Keratinocyte (primary cell): ENCODE measurements at regions not wholly inside any gene's neighbourhood (a gene's known extent, or its start where the extent isn't known, plus 50 kb on each side); places are given as distances from the start of the nearest gene placed in this dataset.

ENCODE experiments used
- DNase-seq: peaks from one replicate; pipeline ENCODE4 v3.0.0-alpha.2; 2011; ENCODE audit warnings: low read depth, missing footprints, low spot score
- FAIRE-seq: peaks from 2 replicates; lab custom pipeline; 2011; peaks lifted over from hg19 to GRCh38; lab: Jason Lieb, UNC
- H2AFZ ChIP-seq: 2 replicates; pipeline ENCODE4 v1.6.0; 2012; ENCODE audit warnings: low read length, control low read depth, inconsistent platforms; ENCODE audit not compliant: control insufficient read depth
- H3K27ac ChIP-seq: 2 replicates; pipeline ENCODE4 v1.5.1; 2011; ENCODE audit warnings: low read length; ENCODE audit not compliant: control insufficient read depth, insufficient read depth
- H3K27me3 ChIP-seq: 3 replicates; pipeline ENCODE4 v1.6.0; 2011; ENCODE audit warnings: low read length; ENCODE audit not compliant: control insufficient read depth, insufficient read depth; ENCODE audit errors: extremely low read depth
- H3K36me3 ChIP-seq, 2 experiments: 2 replicates in 1 of 2; 3 replicates in 1 of 2; pipeline ENCODE4 v1.5.1; 2011; ENCODE audit warnings: low read length in 2 of 2, mild to moderate bottlenecking in 1 of 2; ENCODE audit not compliant: control insufficient read depth in 2 of 2, insufficient read depth in 2 of 2; ENCODE audit errors: extremely low read depth in 1 of 2
- H3K4me1 ChIP-seq: 3 replicates; pipeline ENCODE4 v1.5.1; 2011; ENCODE audit warnings: low read length; ENCODE audit not compliant: control insufficient read depth, insufficient read depth; ENCODE audit errors: extremely low read depth
- H3K4me2 ChIP-seq: 3 replicates; pipeline ENCODE4 v1.6.0; 2011; ENCODE audit warnings: low read depth, low read length; ENCODE audit not compliant: control insufficient read depth, insufficient read depth; ENCODE audit errors: extremely low read depth
- H3K4me3 ChIP-seq, 3 experiments: fragments of 200-600 bp in 1 of 3; sonication (generic) in 1 of 3; 2 replicates in 2 of 3; 3 replicates in 1 of 3; pipeline ENCODE4 v1.5.1; 2011 to 2016; ENCODE audit warnings: low read length in 3 of 3, mild to moderate bottlenecking in 3 of 3, control low read depth in 2 of 3, inconsistent platforms in 1 of 3, low read depth in 1 of 3, mixed read lengths in 1 of 3, mixed run types in 1 of 3, moderate library complexity in 1 of 3; ENCODE audit not compliant: control insufficient read depth in 2 of 3, insufficient read depth in 2 of 3; ENCODE audit errors: extremely low read depth in 1 of 3
- H3K79me2 ChIP-seq: 2 replicates; pipeline ENCODE4 v1.6.0; 2012; ENCODE audit warnings: low read length; ENCODE audit not compliant: control insufficient read depth, insufficient read depth
- H3K9ac ChIP-seq: 3 replicates; pipeline ENCODE4 v1.6.0; 2011; ENCODE audit warnings: low read length; ENCODE audit not compliant: control insufficient read depth, insufficient read depth; ENCODE audit errors: extremely low read depth
- H3K9me1 ChIP-seq: 3 replicates; pipeline ENCODE4 v1.6.0; 2011; ENCODE audit warnings: low read length; ENCODE audit not compliant: control insufficient read depth, insufficient read depth; ENCODE audit errors: extremely low read depth
- H3K9me3 ChIP-seq: 2 replicates; pipeline ENCODE4 v1.5.1; 2012; ENCODE audit warnings: low read depth, low read length; ENCODE audit not compliant: control insufficient read depth
- H4K20me1 ChIP-seq: 3 replicates; pipeline ENCODE4 v1.6.0; 2011; ENCODE audit warnings: low read length; ENCODE audit not compliant: control insufficient read depth, insufficient read depth; ENCODE audit errors: extremely low read depth
- EZH2 ChIP-seq: IDR thresholded peaks from one replicate; pipeline ENCODE4 v1.6.1; 2012; ENCODE audit warnings: inconsistent platforms, mild to moderate bottlenecking, low read length, moderate library complexity
- dilution Hi-C: fragments of 300-500 bp; cut with MboI; formaldehyde crosslinking; loops from one replicate; pipeline ENCODE4 v1.7.0; 2020; ENCODE audit warnings: low sequenced_read_pairs; ENCODE audit not compliant: extremely low pct_ligation_motif_present
- TF ChIP-seq, protein P1 (sequence below), 3 experiments: IDR thresholded peaks in 1 of 3; conservative IDR thresholded peaks in 1 of 3; optimal IDR thresholded peaks in 1 of 3; 2 replicates in 2 of 3; 3 replicates in 1 of 3; pipeline versions ENCODE3 to v1.5.1; 2011; ENCODE audit warnings: low read length in 3 of 3, mild to moderate bottlenecking in 3 of 3, moderate library complexity in 2 of 3, control low read depth in 1 of 3, inconsistent platforms in 1 of 3; ENCODE audit not compliant: insufficient read depth in 2 of 3; ENCODE audit errors: extremely low read depth in 1 of 3

DNA sequence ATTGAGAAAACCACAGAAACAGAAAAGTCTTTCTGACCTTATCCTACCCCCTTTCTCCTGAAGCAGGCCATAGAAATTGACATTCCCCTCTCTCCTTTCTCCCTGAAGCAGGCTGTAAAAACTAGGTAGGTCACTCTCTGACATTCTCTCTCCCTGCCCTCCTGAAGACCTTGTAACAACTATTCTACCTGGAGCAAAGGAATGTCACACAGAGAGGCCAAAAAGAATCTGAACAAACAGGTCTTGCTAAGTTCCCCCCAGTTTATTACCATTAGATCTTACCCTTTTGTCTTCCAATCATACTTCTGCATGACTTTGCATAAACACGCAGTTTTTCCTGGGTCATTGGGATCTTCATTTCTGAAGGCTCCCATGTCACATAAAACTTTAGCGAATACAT is 198.3 kb upstream of the GYPA start:
- Histone ChIP-seq H3K27me3 (no peaks in the 10 kb centered on the region), H3K4me1 (no peaks in the 10 kb centered on the region), H3K27ac (no peak overlapping the region), H2AFZ (no peak overlapping the region), H3K9me3 (no peaks in the 10 kb centered on the region), H3K9me1 (no peaks in the 10 kb centered on the region), H3K4me3 (no peak overlapping the region), H3K79me2 (no peaks in the 10 kb centered on the region), H3K36me3 (no peaks in the 10 kb centered on the region), H4K20me1 (no peaks in the 10 kb centered on the region), H3K4me2 (no peak overlapping the region), H3K9ac (no peak overlapping the region)
- FAIRE-seq (no peak), DNase-seq (no peak)
- dilution Hi-C loops: no loop called here
- TF ChIP-seq EZH2: no peak
- TF ChIP-seq, protein P1, sequence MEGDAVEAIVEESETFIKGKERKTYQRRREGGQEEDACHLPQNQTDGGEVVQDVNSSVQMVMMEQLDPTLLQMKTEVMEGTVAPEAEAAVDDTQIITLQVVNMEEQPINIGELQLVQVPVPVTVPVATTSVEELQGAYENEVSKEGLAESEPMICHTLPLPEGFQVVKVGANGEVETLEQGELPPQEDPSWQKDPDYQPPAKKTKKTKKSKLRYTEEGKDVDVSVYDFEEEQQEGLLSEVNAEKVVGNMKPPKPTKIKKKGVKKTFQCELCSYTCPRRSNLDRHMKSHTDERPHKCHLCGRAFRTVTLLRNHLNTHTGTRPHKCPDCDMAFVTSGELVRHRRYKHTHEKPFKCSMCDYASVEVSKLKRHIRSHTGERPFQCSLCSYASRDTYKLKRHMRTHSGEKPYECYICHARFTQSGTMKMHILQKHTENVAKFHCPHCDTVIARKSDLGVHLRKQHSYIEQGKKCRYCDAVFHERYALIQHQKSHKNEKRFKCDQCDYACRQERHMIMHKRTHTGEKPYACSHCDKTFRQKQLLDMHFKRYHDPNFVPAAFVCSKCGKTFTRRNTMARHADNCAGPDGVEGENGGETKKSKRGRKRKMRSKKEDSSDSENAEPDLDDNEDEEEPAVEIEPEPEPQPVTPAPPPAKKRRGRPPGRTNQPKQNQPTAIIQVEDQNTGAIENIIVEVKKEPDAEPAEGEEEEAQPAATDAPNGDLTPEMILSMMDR (optimal IDR thresholded peaks at IDR 0.05 in 1 of 3, IDR thresholded peaks at IDR 0.05 in 1 of 3, conservative IDR thresholded peaks at IDR 0.05 in 1 of 3; ENCODE audit: extremely low read depth in 1 of 3, insufficient read depth in 2 of 3, low read length in 3 of 3): no peak

DNA sequence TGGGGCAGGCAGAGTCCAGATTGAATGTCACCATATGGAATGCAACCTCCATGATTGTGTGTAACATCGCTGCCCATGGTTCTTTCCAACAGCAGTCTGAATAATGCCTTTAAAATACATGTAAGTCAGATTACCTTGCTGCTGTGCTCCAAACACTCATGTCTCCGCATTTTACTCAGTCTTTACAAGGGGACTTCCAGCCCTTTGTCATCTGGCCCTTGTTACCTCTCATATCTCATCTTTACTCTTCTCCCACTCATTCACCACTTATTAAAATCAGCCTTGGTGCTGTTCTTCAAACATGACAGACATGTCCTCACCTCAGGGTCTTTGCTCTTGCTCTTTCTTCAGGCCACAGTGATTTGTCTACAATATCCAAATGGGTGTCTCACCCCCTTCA is 200.4 kb upstream of the GYPA start:
- Histone ChIP-seq H4K20me1 (no peaks in the 10 kb centered on the region), H3K9me1 (no peaks in the 10 kb centered on the region), H3K4me2 (no peak overlapping the region), H3K4me3 (no peak overlapping the region), H3K27me3 (no peaks in the 10 kb centered on the region), H3K9me3 (no peaks in the 10 kb centered on the region), H3K79me2 (no peaks in the 10 kb centered on the region), H3K9ac (no peak overlapping the region), H3K36me3 (no peaks in the 10 kb centered on the region), H3K4me1 (no peaks in the 10 kb centered on the region), H2AFZ (no peak overlapping the region), H3K27ac (no peak overlapping the region)
- FAIRE-seq: no peak
- dilution Hi-C loops: no loop called here
- no peak for DNase-seq
- TF ChIP-seq EZH2: no peak
- TF ChIP-seq, protein P1 (optimal IDR thresholded peaks at IDR 0.05 in 1 of 3, IDR thresholded peaks at IDR 0.05 in 1 of 3, conservative IDR thresholded peaks at IDR 0.05 in 1 of 3; ENCODE audit: extremely low read depth in 1 of 3, insufficient read depth in 2 of 3, low read length in 3 of 3): no peak
